ENCODE measurements at regions not wholly inside any gene's neighbourhood (a gene's known extent, or its start where the extent isn't known, plus 50 kb on each side); places are given as distances from the start of the nearest gene placed in this dataset.

DNA sequence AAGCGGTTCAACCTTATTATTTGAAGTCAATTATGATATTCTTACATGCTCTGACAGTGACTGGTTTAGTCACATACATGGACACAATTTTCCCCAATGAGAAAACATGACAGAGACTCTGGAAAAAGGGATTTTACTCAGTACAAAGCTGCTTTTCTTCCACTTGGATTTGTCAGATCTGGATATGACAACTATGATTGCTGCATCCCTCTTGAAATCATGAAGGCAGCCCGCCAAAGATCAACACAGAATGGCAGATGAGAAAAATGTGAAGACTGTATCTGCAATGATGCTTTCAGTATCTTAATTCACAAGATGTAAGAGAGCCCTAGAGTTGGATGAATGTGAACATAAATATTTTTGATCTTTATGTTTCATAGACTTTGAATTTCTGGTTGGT lies 439.6 kb downstream of the CDH8 start:
- no peak for DNase-seq
- ATAC-seq: no peak

DNA sequence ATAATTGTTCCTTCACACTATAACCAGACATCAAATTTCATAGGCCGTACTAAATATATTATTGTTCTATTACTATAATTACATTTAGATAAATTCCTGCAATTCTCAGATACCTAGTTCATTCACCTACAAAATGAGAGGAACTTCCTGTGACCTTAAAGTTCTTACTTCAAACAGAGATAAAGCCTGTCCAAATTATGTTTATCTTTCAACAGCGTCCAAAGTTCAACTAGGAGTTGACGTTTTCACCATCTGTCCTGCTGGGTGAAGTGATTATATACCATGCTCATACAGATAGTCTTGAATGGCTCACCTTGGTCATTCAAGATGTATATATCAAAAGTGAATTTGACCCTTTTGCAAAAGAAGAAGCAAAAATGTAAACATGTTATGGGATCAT lies 440.6 kb downstream of the CDH8 start:
- DNase-seq (no peak), ATAC-seq (no peak)

DNA sequence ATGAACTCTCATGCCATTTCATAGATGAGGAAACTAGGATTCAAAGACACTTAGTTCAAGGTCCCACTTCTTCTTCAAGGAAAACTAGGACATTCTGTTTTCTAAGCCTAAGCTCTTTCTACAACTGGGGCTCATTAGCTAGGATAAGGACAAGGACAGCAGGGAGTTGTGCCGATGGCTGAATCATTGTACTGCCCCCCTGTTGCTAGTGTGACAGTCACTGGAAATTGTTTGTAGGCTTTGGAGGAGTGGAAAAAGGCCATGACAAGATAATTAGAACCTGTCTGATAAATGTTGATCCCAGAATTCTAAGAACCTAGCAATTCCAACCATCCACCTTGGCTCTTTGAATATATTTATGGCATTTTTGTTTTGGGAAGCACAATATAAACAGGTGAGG lies 445.7 kb downstream of the CDH8 start:
- DNase-seq (no peak), ATAC-seq (no peak)

DNA sequence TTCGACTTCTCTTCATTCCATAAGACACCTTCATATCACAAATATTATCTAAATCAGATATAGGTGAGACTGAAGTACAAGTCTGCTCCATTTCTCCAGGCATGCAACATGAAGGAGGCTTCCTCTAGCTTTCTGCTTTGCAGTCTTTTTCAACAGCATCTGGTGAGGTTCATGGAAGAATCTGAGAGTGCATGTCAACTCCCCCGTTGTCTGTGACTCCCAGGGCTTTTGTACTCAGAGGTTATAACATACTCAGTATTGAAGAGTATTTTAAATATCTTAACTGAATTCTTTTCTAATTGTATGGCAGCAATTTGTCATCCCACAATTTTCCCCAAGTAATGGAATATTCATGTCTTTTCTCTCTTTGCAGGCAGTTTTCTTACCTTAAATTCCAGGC lies 448.7 kb downstream of the CDH8 start:
- DNase-seq (no peak), ATAC-seq (no peak)

DNA sequence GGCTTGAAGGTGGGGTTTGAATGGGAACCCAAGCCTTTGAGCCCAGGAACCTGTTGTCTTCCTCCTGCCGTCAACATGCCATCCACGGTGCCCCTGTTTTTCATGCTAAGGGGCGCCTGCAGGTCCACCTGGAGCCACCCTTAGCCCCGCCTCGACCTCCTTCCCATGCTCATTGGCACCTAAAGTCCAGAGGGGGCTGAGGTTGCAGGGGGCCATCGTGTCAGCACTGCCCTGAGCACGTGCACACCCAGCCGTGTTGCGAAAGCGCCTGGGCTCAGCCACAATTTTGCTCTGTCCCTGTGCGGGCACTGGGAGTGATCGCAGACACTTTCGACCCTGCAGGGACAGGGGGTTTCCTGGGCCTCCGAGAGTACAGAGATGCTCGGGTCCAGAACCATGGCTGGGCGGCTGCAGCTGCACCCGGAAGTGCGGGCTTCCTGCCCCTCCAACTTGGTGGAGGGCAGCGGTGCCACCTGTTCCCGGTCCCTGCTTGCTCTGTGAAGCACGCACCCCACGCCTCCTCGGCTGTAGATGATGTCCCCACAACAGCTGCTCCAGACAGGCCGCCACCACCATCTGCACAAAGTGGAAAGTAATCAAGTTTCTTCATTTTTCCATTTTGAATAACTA lies 454.7 kb downstream of the CDH8 start:
- DNase-seq (no peak), ATAC-seq (no peak)

DNA sequence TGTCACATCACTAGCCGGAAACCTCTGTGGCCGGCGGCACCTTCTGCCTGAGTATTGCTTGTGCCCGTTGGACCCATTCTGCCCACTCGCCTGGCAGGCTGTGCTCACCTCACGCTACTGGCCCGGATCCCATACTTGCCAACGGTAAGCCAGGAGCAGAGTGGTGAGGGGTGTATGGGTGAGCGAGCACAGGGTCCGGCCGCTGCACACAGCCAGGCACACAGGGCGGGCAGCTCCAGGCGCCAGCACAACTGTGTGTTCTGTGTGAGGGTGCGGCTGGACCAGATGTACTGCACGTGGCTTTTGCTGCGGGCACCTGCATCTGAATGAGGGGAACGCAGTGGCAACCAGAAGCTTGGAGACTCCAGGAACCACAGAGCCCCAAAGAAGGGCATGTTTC lies 455.7 kb downstream of the CDH8 start:
- ATAC-seq: no peak

DNA sequence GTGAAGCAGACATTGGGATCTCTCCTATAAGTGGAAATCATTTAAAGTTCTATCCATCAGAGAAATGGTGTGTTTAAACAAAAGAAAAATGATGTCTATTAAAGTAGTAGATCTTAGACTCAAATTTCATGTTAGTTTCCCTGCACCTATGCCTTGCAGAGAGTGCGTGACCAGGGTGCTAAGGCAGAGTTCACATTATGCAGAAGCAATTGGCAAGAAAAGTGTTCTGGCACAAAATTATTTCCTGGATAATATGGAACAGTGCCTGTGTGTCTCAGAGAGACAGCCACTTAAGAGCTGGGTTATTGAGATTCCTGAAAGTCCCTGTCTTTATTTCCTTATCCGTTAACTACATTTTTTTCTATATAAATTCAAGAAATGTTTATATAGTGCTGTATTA lies 457.0 kb downstream of the CDH8 start:
- no peak for ATAC-seq
- no peak for DNase-seq

More for the DNA sequence above, 455.7 kb downstream of the CDH8 start:
- no peak for DNase-seq

DNA sequence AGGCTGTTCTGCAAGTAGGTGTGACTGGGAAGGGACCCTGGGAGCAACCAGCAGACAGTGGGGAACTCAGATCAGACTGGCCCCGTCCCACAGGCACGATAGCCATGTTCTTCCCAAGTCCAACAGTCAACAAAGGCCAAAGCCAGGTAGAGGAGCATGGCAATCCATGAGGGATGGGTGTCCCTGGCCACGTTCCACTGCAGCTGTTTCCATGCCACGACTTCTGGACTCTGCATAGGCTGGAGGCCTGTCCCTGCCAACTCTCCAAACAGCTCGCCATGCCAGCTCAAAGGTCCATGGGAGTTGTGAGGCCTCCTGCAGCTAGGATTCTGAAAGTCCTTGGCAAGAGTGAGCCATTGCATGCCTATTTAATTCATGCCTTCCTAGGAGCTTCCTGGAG lies 459.8 kb downstream of the CDH8 start:
- ATAC-seq (no peak), DNase-seq (no peak)

DNA sequence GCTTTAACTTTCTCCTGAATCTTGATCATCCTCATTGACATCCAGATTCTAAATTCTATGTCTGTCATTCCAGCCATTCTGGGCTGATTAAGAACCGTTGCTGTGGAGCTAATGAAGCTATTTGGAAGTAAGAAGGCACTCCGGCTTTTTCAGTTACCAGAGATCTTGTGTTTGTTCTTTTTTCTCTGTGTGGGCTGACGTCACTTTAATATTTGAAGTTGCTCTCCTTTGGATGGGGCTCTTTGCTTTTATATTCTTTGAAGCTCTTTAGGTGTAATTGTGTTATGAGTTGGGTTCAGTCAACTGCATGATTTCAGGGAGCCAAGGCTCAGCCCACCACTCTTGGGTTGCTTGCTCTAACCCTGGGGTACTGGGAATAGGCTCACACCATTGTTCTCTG lies 460.6 kb downstream of the CDH8 start:
- ATAC-seq: no peak
- DNase-seq: no peak

DNA sequence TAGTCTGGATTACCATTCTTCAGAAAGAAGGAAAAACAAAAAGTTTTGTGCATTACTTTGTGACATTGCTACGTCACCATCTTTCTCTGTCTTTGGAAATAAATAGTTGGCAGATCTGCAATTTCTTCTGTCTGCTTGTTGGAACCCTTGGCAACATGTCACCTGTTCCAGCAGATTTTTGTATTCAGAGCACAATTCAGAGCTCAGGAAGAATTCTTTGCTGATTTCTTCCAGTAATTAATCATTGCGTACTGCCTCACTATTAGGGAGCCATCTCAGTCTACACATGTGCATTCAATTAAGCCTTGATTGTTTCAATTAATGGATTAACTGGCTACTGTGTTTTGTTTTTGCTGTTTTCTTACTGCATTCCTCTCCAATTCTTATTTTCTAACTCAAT lies 467.2 kb downstream of the CDH8 start:
- ATAC-seq (no peak), DNase-seq (no peak)

DNA sequence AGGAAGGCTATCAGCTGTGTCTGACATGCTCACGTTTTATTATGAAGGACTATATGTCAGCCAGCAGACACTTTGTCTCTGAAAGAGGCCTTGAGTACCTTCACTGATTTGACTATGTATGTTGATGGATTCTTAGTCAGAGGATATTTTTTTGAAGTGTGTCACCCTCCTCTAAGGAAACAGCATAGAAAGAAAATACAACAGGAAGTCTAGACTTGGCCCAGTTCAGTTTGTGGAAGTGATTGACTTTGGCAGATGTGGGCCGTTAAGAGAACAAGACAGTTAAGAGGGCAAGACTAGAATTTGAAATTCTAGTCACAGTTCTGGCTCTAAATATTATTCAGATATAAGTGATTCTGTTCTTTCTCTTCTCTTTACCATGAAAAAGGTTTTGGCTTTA lies 471.5 kb downstream of the CDH8 start:
- no peak for ATAC-seq

DNA sequence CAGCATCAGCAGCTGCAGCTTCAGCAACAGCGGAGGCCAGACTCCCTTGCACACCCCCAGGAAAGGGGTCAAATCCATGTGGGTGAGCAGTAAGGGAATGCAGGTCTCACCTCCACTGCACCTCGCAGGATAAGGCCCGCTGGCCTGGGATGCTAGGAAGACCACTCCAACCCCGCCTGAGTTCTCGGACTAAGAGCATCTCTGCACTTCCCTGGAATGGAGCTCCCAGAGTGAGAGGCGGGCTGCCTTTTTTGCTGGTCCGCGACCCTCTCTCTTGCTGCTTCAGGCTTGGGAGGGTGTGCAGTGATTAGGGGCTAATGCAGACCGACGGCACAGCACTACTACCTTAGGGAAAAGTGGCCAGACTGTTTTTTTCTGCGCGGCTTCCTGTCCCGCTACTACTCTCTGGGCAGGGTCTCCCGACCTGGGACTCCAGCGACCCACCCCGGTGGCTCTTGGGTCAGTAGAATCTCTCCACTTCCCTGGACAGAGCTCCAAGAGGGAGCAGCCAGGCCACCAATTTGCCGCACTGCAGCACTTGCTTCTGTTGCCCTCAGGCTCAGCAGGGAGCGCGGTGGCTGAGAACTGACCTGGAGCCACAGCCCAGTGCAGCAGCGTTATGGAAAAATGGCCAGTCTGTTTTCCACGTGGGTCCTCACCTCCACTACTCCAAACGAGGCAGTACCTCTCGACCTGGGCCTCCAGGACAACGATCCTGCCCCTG lies 480.4 kb downstream of the CDH8 start:
- no peak for DNase-seq
- no peak for ATAC-seq

More for the DNA sequence above, 471.5 kb downstream of the CDH8 start:
- DNase-seq: no peak

DNA sequence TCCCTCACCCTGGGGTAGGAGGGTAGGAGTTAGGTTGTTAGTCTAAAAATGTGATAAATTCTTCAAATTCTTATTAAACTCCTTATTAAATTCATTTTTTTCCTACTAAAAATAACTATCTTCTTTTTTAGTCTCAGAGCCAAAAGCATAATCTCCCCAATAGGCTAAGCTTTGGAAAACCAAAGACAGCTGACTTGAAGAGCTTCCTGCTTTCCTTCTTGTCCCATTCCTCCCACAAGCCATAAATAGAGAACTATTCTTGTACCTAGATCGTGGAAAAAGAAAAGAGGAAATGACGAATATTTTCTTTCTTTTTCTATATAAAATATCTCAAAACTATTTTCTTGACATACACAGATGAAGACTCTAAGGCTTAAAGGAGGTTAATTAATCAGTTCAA lies 486.9 kb downstream of the CDH8 start:
- no peak for ATAC-seq
- no peak for DNase-seq

DNA sequence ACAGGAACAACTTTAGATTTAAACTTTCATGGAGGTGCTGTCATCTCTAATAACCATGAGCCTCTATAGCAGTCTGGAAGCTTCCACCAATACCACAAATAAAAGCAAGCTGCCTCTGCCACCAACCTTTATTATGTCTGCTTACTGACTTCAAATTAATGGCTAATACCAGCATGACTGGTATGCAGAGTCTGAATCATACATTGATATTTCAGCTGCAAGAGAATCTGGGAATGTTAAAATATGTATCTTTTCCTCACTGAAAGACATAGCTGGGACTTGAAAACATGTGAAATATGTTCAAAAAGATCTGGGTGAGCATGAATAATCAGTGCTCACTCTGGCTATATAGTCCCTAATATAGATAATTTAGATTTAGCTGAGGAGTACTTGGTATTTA lies 488.6 kb downstream of the CDH8 start:
- ATAC-seq: no peak

DNA sequence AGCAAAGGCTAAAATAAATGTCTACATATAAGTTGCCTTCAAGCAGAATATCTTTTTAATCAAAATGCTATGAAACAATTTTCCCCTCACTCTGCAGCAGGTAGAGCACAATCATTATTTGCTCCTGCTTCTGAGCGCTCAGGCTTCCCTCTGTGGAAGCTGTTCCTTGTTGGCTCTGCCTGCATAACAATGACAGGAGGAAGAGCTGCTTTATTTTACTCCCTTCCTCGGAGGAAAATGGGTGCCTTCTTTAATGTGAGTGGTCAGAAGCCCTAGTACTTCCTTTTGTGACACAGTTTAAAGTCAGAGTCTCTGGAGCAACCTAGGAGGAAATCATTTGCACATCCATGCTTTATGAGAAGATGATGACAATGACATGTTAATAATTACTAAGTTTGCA lies 492.1 kb downstream of the CDH8 start:
- ATAC-seq (no peak), DNase-seq (no peak)

More for the DNA sequence above, 488.6 kb downstream of the CDH8 start:
- no peak for DNase-seq

DNA sequence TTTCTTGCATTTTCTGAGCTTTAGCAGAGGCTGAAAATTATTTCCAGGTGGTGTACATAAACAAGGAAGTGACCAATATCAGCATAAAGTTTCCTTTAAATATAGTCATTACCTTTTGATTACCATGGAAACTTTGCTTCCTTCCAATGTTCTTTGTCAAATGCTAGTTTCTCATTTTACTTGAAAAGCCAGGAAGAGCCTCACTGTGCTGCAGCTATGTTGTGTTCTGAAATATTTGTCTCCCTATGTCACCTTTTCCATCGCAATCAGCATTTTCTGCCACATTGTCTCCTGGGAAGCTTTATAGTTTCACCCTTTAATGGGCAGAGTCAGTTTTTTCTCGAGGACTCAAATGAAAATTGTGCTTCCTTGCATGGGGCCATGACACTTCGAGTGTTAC lies 496.0 kb downstream of the CDH8 start:
- ATAC-seq (no peak), DNase-seq (no peak)

DNA sequence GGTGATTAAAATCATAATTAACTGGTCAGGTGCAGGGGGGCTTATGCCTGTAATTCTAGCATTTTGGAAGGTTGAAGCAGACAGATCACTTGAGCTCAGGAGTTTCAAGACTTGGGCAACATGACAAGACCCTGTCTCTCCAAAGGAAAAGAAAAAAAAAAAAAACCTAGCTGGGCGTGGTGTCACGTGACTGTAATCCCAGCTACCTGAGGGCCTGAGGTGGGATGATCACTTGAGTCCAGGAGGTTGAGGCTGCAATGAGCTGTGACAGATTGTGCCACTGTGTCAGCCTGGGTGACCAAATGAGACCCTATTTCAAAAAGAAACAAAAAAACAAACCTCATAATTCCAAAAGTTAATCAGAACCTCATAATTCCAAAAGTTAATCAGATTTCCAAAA lies 505.5 kb downstream of the CDH8 start:
- no peak for DNase-seq
- no peak for ATAC-seq

DNA sequence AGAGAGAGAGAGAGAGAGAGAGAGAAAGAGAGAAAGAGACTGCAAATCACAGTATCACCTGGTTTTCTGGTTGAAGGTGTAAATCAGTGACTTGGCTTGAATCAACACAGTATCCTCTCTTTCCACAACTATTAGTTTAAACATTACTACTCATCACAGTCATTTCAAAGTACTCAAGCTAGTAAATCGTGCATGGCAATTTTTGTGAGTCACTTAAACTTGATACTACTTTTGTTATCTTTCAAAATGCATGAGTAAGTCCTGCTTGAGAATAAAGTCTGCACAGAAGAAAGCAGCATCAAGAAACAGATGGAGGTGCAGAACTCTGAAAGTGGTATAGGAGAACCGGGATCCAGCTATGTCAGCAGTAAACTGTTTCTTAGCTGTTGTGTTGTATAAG lies 535.4 kb downstream of the CDH8 start:
- ATAC-seq: no peak
- DNase-seq: no peak

DNA sequence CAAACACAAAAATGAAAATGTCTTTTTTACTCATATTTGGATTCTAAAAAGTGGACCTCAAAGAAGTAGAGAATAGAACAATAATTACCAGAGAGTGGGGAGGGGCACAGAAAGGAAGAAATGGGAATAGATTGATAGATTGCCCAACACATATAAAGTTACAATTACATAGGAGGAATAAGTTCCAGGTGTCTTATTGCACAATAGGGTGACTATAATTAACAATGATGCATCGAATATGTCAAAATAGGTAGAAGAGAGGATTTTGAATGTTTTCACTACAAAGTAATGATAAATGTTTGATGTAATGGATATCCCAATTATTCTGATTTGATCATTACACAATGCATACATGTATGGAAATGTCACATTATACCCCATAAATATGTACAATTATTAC lies 556.0 kb downstream of the CDH8 start:
- no peak for ATAC-seq

DNA sequence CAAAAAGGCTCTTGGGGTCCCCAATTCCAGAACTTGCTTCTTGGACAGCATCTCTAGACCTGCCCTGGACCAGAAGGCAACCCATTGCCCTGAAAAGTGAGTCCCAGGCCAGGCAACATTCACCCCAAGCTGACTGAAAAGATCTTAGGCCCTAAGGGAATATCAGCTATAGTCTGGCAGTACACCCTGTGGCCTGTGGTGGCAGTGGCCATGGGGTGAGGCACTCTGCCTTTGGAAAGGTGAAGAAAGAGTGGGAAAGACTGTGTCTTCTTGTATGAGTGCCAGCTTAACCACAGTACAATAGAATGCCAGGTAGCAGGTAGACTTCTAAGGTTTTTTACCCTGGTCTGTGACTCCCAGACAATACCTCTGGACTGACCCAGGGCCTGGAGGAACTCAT lies 564.5 kb downstream of the CDH8 start:
- no peak for DNase-seq
- no peak for ATAC-seq

More for the DNA sequence above, 556.0 kb downstream of the CDH8 start:
- DNase-seq: no peak

DNA sequence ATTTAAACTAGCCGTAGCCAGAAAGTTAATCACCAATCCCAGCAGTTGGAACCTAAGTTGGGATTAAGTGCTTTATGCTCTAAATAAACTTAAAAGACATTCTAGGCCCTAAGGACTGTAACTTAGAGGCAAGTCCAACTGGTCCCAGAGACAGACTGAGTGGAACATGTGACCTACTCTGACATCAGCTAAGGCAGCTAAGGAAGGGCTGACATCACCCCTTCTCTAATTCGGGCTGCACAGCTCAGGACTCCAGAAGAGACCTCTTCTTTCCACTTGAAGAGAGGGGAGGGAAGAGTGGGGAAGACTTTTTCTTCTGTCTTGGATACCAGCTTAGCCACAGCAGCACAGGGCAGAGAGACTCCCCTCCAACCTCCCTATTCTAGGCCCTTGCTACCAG lies 565.2 kb downstream of the CDH8 start:
- DNase-seq (no peak), ATAC-seq (no peak)

DNA sequence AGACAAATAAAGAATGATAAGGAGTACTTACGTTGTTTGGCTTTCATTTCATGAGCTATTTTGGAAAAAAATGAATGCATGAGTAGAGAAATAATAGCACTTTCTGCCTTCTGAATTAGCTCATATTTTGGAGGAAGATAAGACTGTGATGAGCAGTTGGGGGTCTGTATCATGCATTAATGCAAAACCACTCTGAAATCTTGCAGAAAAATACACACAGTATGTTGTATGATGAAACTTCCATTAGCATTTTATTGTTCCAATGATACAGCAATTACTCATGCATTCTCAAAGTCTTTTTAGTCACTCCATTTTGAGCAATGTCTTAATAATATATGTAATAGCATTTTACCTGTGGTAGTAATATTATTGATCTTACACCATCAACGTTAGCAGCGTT lies 571.0 kb downstream of the CDH8 start:
- DNase-seq (no peak), ATAC-seq (no peak)

DNA sequence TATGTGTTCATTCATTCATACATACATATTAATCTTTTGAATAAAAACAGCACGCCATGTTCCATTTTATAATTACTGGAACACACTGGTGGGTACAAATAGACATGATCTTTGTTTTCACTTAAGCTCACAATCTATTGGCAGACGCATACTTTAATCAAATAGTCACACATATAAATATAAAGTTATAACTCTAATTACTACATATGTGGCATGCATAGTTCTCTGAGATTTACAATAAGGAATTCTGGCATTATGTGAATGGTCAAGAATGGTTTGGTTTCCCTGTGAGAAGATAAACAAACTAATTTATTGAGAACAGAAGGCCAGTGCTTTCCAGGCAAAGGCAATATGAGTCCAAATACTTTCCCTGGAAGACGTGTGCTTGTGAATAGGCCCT lies 576.2 kb downstream of the CDH8 start:
- no peak for ATAC-seq
- no peak for DNase-seq

DNA sequence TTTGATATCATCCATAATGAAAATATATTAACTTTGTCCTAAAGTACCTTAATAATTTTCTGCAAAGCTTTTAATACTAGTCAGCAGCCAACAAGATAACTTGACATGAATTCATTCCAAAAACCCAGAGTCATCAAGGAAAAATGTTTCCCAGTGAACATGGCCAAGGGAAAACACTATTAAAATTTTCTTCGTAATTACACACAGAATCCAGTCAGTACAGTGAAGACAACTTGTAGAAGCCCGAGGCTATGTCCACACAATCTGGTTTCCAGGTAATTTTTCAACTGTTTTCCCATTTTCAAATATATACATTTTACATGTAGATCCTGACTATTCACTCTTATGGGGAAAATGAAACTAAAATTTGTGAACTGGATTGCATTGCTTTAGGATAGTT lies 600.9 kb downstream of the CDH8 start:
- ATAC-seq (no peak), DNase-seq (no peak)
